GM19324 (cell line): ENCODE measurements at regions not wholly inside any gene's neighbourhood (a gene's known extent, or its start where the extent isn't known, plus 50 kb on each side); places are given as distances from the start of the nearest gene placed in this dataset.

Experiments used
- ATAC-seq: cut with Tn5 transposase; IDR thresholded peaks from one replicate; pipeline ENCODE4 v1.9.1; 2021; ENCODE audit warnings: mild to moderate bottlenecking, moderate library complexity; ENCODE audit not compliant: unreplicated experiment, low FRiP score

DNA sequence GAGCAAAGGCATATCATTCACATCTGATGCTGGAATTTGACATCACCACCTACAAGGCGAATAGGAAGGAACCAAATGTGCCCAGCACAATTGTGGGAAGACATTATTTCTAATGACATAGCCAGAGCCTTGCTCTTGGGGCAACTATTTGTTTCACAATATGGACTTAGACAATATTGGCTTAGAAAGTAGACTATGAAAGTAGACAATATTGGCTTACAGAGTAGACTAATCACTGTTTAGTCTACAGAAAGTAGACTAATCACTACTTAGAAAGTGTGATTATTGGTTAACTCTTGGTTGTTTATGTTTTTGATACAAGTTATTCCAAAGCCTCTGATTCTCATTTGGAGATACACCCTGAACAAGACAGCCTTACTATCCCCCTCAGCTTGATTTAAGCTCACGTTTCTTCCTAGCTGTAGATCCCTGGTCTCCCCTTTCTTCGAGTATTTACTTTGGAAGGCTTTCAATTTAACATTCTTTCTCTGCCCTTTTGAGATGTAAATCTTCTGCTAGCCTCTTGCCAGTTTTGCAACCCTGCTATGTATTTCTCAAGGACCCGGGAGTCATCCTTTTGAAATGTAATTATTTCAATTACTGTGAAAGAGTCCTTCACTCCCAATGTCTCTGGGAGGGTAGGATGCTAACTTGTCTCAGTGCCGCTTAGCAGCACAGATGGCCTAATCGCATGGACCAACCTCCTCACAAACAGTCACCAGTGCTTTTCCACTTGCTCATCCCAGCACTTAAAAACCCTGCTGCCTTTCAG lies 843.2 kb downstream of the GALC start:
- no peak for ATAC-seq

DNA sequence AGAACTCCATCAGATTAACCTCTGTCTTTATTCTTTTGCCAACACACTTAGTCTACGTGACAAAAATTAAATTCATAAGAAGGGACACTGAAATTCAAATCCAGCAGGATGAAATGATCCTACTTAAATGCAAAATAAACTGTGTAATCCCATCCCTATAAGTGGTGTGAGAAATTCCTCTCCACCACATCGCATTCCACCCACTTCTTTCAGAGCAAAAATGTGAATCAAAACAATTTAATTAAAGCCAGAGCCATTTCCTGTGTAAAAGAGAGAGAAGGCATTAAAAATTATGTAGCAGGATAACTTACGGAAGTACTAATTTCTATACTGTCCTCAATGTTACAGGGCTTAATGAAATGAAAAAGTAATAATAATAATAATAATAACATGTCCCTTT lies 844.3 kb downstream of the GALC start:
- ATAC-seq = no peak

DNA sequence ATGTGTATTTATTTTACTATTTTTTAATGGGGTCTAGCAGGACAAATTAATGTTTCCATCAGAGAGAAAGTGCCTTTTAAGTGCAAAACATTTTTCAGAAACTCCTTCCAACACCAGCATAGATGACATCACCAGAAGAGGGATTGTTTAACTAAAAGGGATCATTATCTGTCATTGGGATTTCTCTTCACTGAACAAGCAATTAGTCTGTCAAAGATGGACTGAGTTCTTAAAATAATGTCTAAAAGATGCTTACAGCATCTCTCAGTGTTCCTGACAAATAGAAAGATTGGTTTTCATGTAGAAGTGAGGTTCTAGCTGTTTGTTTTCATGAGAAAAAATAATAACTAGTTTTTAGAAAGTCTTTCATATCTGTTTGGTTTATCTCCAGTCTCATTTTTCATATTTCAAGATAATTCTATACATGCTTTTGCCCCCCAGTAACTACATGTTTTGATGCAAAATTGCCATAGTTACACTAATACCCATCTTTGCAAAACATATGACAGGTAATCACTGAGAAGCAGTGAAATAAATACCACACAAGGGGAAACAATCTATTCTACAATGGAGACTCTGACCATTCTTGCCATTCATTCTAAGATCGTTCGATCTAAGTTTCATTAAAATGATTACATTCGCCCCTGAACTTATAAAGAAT lies 850.3 kb downstream of the GALC start:
- no peak for ATAC-seq

DNA sequence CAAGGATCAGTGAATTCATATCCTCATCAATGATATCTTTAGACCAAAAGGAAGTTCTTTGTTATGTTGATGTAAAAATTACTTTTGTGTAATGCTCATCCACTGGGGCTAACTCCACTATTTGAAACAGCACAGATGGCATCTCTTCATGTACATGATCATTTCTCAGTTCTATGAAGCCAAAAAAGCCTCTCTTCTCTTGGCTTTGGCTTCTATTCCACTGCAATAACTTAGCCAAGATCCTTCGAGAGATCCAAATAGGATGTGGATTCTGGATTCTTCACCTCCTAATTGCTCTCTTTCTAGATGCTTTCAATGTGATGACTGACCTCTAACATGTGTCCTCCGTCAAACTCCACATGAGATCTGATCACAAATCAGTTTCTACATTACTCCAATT lies 851.2 kb downstream of the GALC start:
- ATAC-seq = no peak

DNA sequence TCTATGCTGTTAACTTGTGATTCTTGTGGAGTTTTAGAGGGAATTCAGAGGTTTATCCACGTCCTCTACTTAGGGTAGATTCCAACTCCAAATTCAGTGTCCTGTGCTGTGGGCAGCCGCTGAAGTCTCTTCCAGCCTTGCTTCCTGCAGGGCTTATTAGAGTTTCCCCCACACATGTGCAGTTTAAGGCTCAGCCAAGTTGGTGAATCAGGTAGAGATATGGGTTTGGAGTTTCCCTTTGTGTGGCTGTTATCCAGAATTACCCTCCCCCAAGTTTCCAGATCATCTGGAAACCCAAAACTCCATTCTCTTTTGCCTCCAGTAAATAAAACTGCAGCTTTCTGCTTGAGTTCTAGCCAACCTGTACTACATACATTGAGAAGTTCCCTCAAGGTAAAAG lies 853.7 kb downstream of the GALC start:
- no peak for ATAC-seq

DNA sequence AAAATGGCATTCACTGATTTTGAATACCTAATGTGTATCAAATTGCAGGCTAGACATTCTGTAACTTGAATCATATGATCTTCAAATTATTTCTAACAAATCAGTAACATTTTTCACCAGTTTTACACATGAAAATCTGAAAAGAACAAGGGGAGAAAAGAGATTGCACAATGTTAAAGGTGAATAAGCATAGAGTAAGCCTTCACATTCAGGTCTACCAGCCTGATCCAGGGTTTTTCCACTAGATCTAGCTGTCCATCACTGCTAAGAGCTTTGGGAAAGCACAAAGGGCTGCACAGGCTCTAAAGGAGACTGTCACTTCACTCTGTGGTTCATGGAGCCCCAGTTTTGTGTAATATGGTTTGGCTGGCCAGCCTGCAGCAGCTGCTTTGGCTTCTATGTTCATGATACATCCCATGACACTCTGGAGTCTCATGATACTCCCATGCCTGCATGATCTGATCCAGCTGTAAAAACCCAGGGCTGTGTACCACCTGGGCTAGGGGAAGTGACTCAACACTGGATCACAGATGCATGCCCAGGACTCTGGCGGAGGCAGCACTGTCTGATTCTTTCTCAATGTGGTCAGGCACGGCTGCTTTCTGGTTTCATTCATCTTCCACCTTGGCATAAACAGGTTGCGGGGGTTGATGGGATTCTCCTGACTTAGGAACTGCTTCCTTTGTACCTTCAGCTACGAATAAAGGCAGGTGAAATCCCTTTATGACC lies 859.7 kb downstream of the GALC start:
- no peak for ATAC-seq

DNA sequence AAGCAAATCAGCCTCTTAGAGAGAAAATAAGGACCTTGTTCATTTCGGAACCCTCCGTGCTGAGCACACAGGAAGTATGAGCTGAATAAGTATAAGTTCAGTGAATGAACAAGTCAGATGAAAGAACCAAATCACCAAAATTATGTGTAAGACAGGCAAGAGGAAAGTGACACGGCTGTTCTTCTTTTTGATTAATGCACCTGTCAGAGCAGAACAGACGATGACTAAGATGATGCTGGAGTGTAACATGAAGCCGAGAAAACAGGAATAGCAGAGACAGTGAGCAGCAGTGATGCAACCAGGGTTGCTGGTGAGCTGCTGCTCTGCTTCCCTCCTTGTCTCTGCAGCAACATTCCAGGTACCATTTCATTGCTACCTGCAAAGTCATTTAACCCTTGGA lies 861.1 kb downstream of the GALC start:
- ATAC-seq = no peak

DNA sequence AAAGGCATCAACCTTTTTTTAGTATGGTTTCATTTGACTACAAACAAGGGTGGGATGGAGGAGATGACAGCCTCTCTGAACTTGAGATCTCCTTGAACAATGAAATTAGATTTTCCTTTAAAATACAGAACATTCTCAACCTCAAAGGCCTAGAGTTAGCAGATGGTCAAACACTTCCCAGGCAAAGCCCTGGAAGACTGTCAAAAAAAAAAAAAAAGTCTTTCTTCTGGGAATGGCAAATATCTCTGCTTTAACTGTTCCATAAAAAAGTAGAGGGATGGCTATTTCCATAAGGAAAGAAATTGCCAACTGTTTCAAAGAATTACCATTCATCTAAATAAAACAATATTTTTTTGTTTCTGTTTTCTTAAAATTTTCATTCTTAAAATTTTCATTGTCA lies 870.8 kb downstream of the GALC start:
- no peak for ATAC-seq

DNA sequence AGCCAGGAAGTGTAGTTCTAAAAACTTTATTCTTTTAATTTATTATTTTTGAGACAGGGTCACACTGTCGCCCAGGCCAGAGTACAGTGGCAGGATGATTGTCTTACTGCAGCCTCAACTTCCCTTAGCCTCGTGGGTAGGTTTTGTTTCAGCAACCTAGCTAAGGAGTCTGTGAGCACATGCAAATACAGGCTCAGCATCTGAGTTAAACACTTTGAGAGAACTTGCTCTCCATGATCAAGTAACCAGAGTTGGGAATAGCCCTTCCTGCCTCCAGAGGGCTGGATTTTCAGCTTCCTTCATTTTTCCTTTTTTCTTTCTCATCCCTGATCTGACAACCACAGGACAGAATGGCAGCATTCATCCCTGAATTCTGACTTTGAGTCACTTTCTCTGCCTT lies 871.3 kb downstream of the GALC start:
- ATAC-seq = no peak

DNA sequence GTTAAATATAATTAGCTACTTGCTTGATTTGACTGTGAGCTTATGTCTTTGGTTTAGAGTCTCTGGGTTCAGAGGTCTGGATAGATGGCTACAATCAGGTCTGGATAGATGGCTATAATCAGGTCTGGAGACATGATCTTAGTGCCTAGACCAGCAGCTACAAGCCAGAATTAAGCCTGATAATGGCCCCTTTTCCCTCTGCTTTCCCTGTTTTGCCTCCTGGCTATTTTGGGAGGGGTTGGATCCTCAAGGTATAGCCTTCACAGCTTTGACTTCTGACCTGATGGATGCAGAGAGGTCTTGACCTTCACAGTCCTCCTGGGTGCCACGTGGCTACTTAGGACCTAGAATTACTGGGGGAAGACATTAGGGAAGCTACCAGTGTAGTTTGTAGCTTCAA lies 877.7 kb downstream of the GALC start:
- ATAC-seq = no peak

DNA sequence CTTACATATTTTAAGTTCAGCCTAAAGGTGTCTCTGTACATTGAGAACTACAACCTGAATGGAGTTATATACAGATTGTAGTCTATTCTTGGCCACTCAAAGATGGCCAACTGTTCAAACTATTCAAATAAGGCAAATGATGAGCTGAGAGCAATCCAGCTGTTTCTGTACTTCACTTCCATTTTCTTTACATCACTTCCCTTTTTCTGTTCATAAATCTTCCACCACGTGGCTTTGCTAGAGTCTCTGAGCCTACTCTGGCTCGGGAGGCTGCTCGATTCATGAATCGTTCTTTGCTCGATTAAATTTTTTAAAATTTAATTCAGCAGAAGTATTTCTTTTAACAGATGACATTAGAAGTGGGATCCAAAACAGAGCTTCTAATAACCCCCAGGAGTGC lies 879.7 kb downstream of the GALC start:
- ATAC-seq = no peak

DNA sequence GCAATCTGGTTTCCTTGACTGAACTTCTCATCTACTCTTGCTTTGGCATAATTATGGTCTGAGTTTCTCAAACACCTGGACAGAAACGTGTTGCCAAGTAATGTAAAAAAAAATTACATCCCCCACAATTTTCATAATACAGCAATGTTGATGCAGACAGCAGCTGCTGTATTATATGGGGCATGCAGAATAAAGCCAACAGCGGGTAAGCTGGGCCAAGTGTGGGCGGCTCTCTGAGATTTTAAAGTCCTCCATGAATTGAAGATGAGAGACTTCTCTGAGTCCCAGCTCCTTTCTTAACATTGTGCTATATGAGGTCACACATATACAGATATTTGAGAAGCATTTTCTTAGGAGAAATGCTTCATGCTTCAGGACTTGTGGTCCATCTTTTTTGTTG lies 881.2 kb downstream of the GALC start:
- no peak for ATAC-seq

DNA sequence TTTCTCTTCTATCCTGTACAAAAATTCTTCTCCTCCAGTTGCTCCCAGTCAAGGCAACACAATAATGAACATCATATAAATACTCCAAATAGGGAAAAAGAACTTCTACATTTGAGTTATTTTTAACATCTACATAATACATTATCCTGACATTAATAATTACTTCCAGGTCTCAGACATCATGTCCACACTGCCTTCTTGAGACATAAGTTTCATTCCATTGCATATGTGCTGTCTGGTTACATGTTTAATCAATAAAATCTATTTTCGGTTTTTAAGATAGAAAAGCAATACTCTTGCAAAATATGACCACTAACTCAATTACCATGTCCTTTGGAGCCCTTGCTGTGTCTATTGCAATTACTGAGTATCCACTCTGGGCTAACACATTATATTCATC lies 881.9 kb downstream of the GALC start:
- ATAC-seq = no peak

DNA sequence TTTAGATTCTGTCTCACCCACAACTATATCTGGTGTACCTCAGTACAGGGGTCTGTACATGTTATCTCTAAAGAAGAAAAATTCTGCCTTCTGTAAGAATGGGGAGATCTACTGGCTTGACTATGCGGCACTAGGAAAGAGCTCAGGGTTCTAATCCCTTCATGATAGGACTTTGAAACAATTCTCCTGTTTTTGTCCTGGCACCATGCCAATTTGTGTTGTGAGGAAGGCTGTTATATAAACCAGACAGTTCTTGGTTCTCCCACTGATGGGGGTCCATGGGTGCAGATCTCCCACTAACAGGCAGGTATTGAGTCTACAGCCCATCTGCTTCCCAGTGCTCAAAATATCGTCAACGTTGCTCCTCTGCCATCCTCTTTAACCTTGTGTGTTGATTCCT lies 883.7 kb downstream of the GALC start:
- ATAC-seq = no peak

DNA sequence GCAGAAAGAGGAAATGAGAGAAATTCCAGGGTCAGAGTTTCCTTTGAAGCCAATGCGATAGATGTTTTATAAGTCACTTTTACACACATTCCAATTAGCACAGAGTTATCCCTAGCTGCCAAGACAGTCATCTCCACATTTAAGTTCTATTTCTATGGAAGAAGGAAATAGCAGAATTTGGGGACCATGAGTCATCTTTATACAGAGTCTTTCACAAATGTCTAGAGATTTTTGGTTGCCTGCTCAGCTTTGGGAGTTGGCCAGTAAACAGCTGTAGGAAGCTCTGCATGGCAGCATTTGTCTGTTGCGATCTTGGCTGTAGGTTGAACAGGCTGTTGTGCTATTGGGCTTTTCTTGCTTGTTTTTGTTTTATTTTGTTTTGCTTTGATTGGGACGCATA lies 884.3 kb downstream of the GALC start:
- no peak for ATAC-seq

DNA sequence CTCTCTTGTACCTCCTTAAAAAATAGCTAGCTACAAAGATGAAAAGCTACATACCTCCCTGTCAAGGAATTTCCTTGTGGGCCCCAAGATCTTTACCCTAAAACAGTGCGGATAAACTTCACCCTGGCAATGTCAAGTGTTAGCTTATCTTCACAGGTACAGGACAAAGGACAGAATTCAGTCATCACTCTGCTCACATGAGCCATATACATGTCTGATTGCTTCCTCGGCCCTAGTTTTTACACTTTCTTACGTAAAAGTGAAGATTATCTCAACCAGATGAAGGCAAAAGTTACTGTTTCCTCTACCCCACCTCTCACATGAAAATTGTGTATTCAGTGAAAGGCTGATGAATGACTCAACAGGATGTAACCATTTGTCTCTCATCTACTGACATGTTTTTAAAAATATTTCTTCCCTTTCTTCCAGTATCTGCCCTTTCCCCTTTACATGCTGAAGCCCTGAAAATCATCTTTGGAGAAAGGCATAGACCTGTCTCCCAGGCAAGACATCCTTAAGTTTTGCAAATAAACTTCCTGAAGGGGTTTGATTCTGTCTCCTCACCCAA lies 890.1 kb downstream of the GALC start:
- ATAC-seq = no peak

DNA sequence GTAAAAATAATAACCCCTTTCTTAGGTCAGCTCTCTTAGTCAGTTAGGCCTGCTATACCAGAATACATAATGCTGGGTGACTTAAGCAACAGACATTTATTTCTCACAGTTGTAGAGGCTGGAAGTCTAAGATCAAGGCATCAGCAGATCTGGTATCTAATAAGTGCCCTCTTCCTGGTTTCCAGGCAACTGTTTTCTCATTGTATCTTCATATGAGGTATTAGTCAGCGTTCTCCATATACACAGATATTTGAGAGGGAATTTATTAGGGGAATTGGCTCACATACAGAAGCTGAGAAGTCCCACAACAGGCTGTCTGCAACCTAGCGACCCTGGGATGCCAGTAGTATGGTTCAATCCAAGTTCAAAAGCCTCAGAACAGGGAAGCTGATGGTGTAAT lies 896.0 kb downstream of the GALC start:
- ATAC-seq = no peak

DNA sequence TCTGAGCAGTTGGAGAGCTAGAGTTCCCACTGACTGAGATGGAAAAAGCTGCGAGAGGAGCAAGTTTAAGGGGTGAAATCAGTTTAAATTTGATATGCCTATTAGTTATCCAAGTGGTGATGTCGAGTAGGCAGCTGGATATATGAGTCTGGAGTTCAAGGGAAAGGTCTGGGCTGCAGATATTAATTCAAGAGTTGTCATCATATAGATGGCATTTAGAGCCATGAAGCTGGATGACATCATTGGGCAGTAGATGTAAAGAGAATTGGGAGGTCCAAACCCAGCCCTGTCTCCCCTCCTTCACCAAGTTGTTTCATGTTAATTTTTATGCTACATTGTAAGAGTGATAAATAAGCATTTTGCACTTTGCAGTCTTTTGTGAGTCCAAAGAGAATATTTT lies 898.1 kb downstream of the GALC start:
- ATAC-seq = no peak

DNA sequence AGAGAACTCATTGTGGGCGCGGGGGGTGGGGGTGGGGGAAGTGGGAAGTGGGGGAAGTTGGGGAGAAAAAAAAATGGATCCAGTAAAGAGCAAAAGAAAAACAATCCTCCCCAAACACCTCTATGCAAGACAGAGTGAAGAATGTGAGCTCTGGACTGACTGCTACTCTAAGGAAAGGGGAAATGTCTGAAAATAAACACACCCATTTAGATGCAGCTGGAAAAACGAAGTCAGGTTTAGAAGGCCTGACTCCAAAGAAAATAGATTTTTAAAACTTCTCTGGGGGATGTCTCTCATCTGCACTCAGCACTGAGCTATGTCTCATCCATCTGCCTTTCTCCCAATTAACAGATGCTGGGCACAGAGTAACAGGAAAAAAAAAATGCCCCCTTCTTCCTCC lies 904.4 kb downstream of the GALC start:
- ATAC-seq = no peak

DNA sequence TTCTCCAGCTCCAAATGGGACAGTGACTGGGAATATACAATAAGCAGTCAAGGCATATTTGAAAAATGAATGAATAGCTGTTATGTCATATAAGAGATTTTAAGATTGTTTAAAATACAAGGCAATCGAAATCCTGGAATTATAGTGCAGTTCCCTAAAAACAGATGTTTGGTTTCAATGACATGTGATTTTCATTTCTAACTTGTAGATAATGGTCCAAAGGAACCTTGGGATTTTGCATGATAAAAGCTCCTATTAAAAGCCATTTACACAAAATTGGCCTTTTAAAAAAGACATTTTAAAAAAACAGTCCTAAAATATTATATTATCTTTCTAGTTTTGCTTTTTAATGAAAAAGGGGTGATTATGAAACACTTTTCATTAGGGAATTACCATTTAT lies 905.1 kb downstream of the GALC start:
- ATAC-seq = no peak

DNA sequence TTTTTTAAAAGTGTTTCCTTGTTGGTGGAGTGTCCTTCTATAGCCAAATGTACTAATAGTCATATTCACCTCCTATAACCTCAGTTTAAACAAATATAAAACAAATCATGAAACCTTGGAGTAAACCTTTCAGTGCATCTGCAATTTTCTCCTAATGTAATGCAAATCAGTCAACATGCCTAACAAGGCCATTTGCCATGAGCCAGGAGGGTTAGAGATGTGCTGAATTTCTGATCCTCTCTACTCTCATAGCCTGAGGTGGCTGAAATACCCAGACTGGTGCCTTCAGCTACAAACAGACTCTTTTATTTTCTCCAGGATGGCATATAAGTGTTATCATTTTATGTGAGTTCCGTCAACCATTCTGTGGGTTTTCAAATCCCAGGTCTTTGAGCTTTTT lies 908.1 kb downstream of the GALC start:
- no peak for ATAC-seq
